Common myeloid progenitor, CD34-positive (primary cell): ENCODE measurements at regions not wholly inside any gene's neighbourhood (a gene's known extent, or its start where the extent isn't known, plus 50 kb on each side); places are given as distances from the start of the nearest gene placed in this dataset.
"Not testable (repeated sequence)": the region's sequence is repeated elsewhere in the genome, so short reads cannot be mapped to it uniquely, and the experiment has no call there.

Source experiments
- CTCF ChIA-PET: fragments of 350-600 bp; sonication (Branson Sonifier 250); formaldehyde crosslinking; loops from one replicate; lab custom pipeline; 2021; ENCODE audit warnings: antibody characterized with exemption; lab: Charles Lee
- POLR2A ChIA-PET: fragments of 350-600 bp; sonication (Branson Sonifier 250); formaldehyde crosslinking; loops from one replicate; lab custom pipeline; 2021; ENCODE audit warnings: antibody characterized with exemption; lab: Charles Lee
- DNase-seq, 3 donors: peaks; one replicate each; pipeline versions ENCODE4 v3.0.0 to v3.0.0-alpha.2; 2013
- H3K27ac ChIP-seq, 2 experiments: 1 replicate in 1 of 2; 2 replicates in 1 of 2; pipeline ENCODE4 v1.7.0; 2013; ENCODE audit warnings: inconsistent platforms in 2 of 2, low read length in 2 of 2, mild to moderate bottlenecking in 2 of 2, low read depth in 1 of 2, moderate library complexity in 1 of 2; ENCODE audit not compliant: severe bottlenecking in 2 of 2, insufficient read depth in 1 of 2, poor library complexity in 1 of 2
- H3K27me3 ChIP-seq, 5 experiments: replicated peaks in 2 of 5; 1 replicate in 3 of 5; 2 replicates in 2 of 5; pipeline versions ENCODE4 v1.6.1 to v1.7.0; 2013; ENCODE audit warnings: low read length in 4 of 5, mild to moderate bottlenecking in 2 of 5, moderate library complexity in 2 of 5, inconsistent platforms in 1 of 5; ENCODE audit not compliant: insufficient read depth in 5 of 5, control insufficient read depth in 4 of 5
- H3K36me3 ChIP-seq, 4 experiments: 1 replicate in 2 of 4; 2 replicates in 2 of 4; pipeline versions ENCODE4 v1.6.1 to v1.7.0; 2013; ENCODE audit warnings: low read length in 3 of 4, control low read depth in 1 of 4, mild to moderate bottlenecking in 1 of 4; ENCODE audit not compliant: control insufficient read depth in 4 of 4, insufficient read depth in 4 of 4
- H3K4me1 ChIP-seq, 4 experiments: 1 replicate in 3 of 4; 2 replicates in 1 of 4; pipeline versions ENCODE4 v1.6.1 to v1.7.1; 2013; ENCODE audit warnings: low read length in 3 of 4, mild to moderate bottlenecking in 3 of 4, control low read depth in 1 of 4, inconsistent platforms in 1 of 4, moderate library complexity in 1 of 4; ENCODE audit not compliant: control insufficient read depth in 4 of 4, insufficient read depth in 4 of 4; ENCODE audit errors: control extremely low read depth in 1 of 4
- H3K4me3 ChIP-seq, 7 experiments: 1 replicate in 4 of 7; 2 replicates in 3 of 7; pipeline versions ENCODE4 v1.5.1 to v1.7.0; 2013; ENCODE audit warnings: mild to moderate bottlenecking in 7 of 7, low read length in 6 of 7, moderate library complexity in 6 of 7, inconsistent platforms in 2 of 7, low read depth in 2 of 7, control low read depth in 1 of 7; ENCODE audit not compliant: insufficient read depth in 4 of 7, control insufficient read depth in 1 of 7; ENCODE audit errors: extremely low read depth in 1 of 7
- H3K9me3 ChIP-seq, 5 experiments: 1 replicate in 4 of 5; 2 replicates in 1 of 5; pipeline versions ENCODE4 v1.6.1 to v1.7.1; 2013; ENCODE audit warnings: low read length in 4 of 5, mild to moderate bottlenecking in 2 of 5, inconsistent platforms in 1 of 5, low read depth in 1 of 5, moderate library complexity in 1 of 5; ENCODE audit not compliant: control insufficient read depth in 4 of 5, insufficient read depth in 2 of 5; ENCODE audit errors: control extremely low read depth in 1 of 5
- WGBS: methylation state at CpG from one replicate; pipeline ENCODE4 v1.1.5; 2013; ENCODE audit not compliant: insufficient coverage; 5-methylcytosine and 5-hydroxymethylcytosine counted together

GRCh38 chr2:131966256-131966655, 195.5 kb downstream of the ANKRD30BL start:
- CTCF ChIA-PET, result no interaction called here
- no peaks in the 10 kb centered on the region for H3K27me3 ChIP-seq
- no peak for DNase-seq
- no peak overlapping the region for H3K27ac ChIP-seq
- 97% methylated on average over 32 of the region's 32 CpGs for WGBS
- POLR2A ChIA-PET, result no interaction called here
- no peaks in the 10 kb centered on the region for H3K4me1 ChIP-seq
- H3K4me3 ChIP-seq, result no peak overlapping the region
- no peaks in the 10 kb centered on the region for H3K36me3 ChIP-seq
- H3K9me3 ChIP-seq, result peaks cover 0 to 3% (median 0%) of the 10 kb centered on the region in 5 experiments

- H3K4me3 ChIP-seq, H3K27ac ChIP-seq, POLR2A ChIA-PET, H3K4me1 ChIP-seq, CTCF ChIA-PET, H3K27me3 ChIP-seq, DNase-seq, H3K36me3 ChIP-seq, H3K9me3 ChIP-seq: not testable (repeated sequence)
- no CpG with 5 or more reads among the region's 2 CpGs for WGBS
These were observed 203.6 kb downstream of the ANKRD30BL start for GRCh38 chr2:131958019-131958609.

GRCh38 chr2:131948641-131949040, 213.1 kb downstream of the ANKRD30BL start:
- H3K36me3 ChIP-seq, H3K27ac ChIP-seq, POLR2A ChIA-PET, H3K27me3 ChIP-seq, H3K4me3 ChIP-seq, DNase-seq, CTCF ChIA-PET, H3K4me1 ChIP-seq, H3K9me3 ChIP-seq: not testable (repeated sequence)

GRCh38 chr2:131923287-131923686, 238.5 kb downstream of the ANKRD30BL start:
- H3K9me3 ChIP-seq, H3K4me1 ChIP-seq, H3K36me3 ChIP-seq, CTCF ChIA-PET, POLR2A ChIA-PET, H3K27ac ChIP-seq, H3K27me3 ChIP-seq, H3K4me3 ChIP-seq: not testable (repeated sequence)
- WGBS, result no CpG with 5 or more reads among the region's 1 CpG
- DNase-seq, result peak in 2 of 3 donors; percentile 1

- H3K27ac ChIP-seq, POLR2A ChIA-PET, CTCF ChIA-PET, H3K4me3 ChIP-seq, H3K36me3 ChIP-seq, H3K27me3 ChIP-seq, DNase-seq, H3K9me3 ChIP-seq, H3K4me1 ChIP-seq: not testable (repeated sequence)
- no CpG with 5 or more reads among the region's 2 CpGs for WGBS
These were observed 238.9 kb downstream of the ANKRD30BL start for GRCh38 chr2:131922854-131923253.
